SK-N-SH (cell line): ENCODE measurements at regions not wholly inside any gene's neighbourhood (a gene's known extent, or its start where the extent isn't known, plus 50 kb on each side); places are given as distances from the start of the nearest gene placed in this dataset.

ENCODE experiments used
- CTCF ChIA-PET: fragments of 300-600, 350-600 bp; formaldehyde crosslinking; extraction: SDS; loops from one replicate; lab custom pipeline; 2021; lab: Yijun Ruan, JAX
- POLR2A ChIA-PET: fragments of 350-600 bp; sonication (Branson Sonifier 250); formaldehyde crosslinking; extraction: SDS; loops from one replicate; lab custom pipeline; 2020; ENCODE audit warnings: antibody characterized with exemption, inconsistent platforms; lab: Yijun Ruan, JAX
- DNase-seq: peaks from one replicate; pipeline ENCODE4 v3.0.0; 2012
- H2AFZ ChIP-seq: fragments of 200-600 bp; sonication (generic); 2 replicates; pipeline ENCODE4 v1.8.1; 2016; ENCODE audit warnings: antibody characterized with exemption, mild to moderate bottlenecking, low read depth
- H3F3A ChIP-seq: fragments of 200-600 bp; sonication (generic); replicated peaks from 2 replicates; pipeline ENCODE3; 2016; ENCODE audit warnings: antibody characterized with exemption, mild to moderate bottlenecking; ENCODE audit not compliant: insufficient read depth
- H3K27ac ChIP-seq, 2 experiments: fragments of 200-500 bp in 1 of 2; fragments of 200-600 bp in 1 of 2; sonication (Bioruptor generic) in 1 of 2; sonication (generic), shearing (Covaris generic) in 1 of 2; 2 replicates each; pipeline versions ENCODE4 v1.5.1 to v1.6.1; 2014 to 2016; ENCODE audit warnings: low read depth in 2 of 2, inconsistent platforms in 1 of 2, low read length in 1 of 2, mild to moderate bottlenecking in 1 of 2, mixed read lengths in 1 of 2
- H3K27me3 ChIP-seq: fragments of 200-600 bp; sonication (generic), shearing (Covaris generic); 2 replicates; pipeline ENCODE4 v1.6.1; 2016; ENCODE audit warnings: mixed run types; ENCODE audit not compliant: insufficient read depth
- H3K36me3 ChIP-seq, 2 experiments: fragments of 200-500 bp in 1 of 2; fragments of 200-600 bp in 1 of 2; sonication (Bioruptor generic) in 1 of 2; sonication (generic) in 1 of 2; replicated peaks in 1 of 2; 2 replicates each; pipeline versions ENCODE3 to v1.5.1; 2014 to 2016; ENCODE audit warnings: low read length in 1 of 2, mild to moderate bottlenecking in 1 of 2; ENCODE audit not compliant: insufficient read depth in 2 of 2, control insufficient read depth in 1 of 2
- H3K4me1 ChIP-seq, 2 experiments: fragments of 200-500 bp in 1 of 2; fragments of 200-600 bp in 1 of 2; sonication (Bioruptor generic) in 1 of 2; sonication (generic), shearing (Covaris generic) in 1 of 2; 2 replicates each; pipeline versions ENCODE4 v1.5.1 to v1.6.1; 2014 to 2016; ENCODE audit warnings: low read depth in 1 of 2, low read length in 1 of 2, mixed run types in 1 of 2; ENCODE audit not compliant: insufficient read depth in 2 of 2, control insufficient read depth in 1 of 2
- H3K4me2 ChIP-seq: fragments of 200-600 bp; sonication (generic), shearing (Covaris generic); 2 replicates; pipeline ENCODE4 v1.6.1; 2017; ENCODE audit warnings: mixed run types
- H3K4me3 ChIP-seq, 2 experiments: fragments of 200-500 bp in 1 of 2; fragments of 200-600 bp in 1 of 2; sonication (Bioruptor generic) in 1 of 2; sonication (generic), shearing (Covaris generic) in 1 of 2; 2 replicates each; pipeline versions ENCODE4 v1.5.1 to v1.8.1; 2014 to 2016; ENCODE audit warnings: low read depth in 2 of 2, inconsistent platforms in 1 of 2, low read length in 1 of 2, mild to moderate bottlenecking in 1 of 2, mixed read lengths in 1 of 2, moderate library complexity in 1 of 2
- H3K79me2 ChIP-seq: fragments of 200-600 bp; sonication (generic); 2 replicates; pipeline ENCODE4 v1.8.1; 2017; ENCODE audit warnings: mild to moderate bottlenecking; ENCODE audit not compliant: insufficient read depth
- H3K9ac ChIP-seq: fragments of 200-600 bp; sonication (generic); 2 replicates; pipeline ENCODE4 v1.6.1; 2017; ENCODE audit warnings: mixed run types
- H3K9me2 ChIP-seq: fragments of 200-600 bp; sonication (generic); 2 replicates; pipeline ENCODE4 v1.6.1; 2017; ENCODE audit warnings: mixed run types
- H3K9me3 ChIP-seq: fragments of 200-600 bp; sonication (generic); 2 replicates; pipeline ENCODE4 v1.6.1; 2017; ENCODE audit warnings: mixed run types, mild to moderate bottlenecking, moderate library complexity
- H4K20me1 ChIP-seq: fragments of 200-600 bp; sonication (generic); 2 replicates; pipeline ENCODE4 v1.6.1; 2017; ENCODE audit warnings: mild to moderate bottlenecking, mixed run types; ENCODE audit not compliant: insufficient read depth
- CHD2 ChIP-seq: fragments of 150-350 bp; IDR thresholded peaks from 2 replicates; pipeline ENCODE4 v1.6.1; 2018; ENCODE audit warnings: low read length; ENCODE audit not compliant: partially characterized antibody
- ELF1 ChIP-seq: IDR thresholded peaks from 2 replicates; pipeline ENCODE4 v1.4.0; 2012
- FOSL2 ChIP-seq: IDR thresholded peaks from 2 replicates; pipeline ENCODE4 v1.4.0; 2012; ENCODE audit warnings: low read depth, mild to moderate bottlenecking, moderate library complexity, borderline replicate concordance
- FOXM1 ChIP-seq: IDR thresholded peaks from 2 replicates; pipeline ENCODE4 v1.4.0; 2012; ENCODE audit warnings: low read depth, mild to moderate bottlenecking
- GABPA ChIP-seq: IDR thresholded peaks from 2 replicates; pipeline ENCODE4 v1.4.0; 2012; ENCODE audit warnings: low read depth, mild to moderate bottlenecking
- IRF3 ChIP-seq: fragments of 150-350 bp; IDR thresholded peaks from 2 replicates; pipeline ENCODE4 v1.6.1; 2016; ENCODE audit warnings: mild to moderate bottlenecking, low read depth, low read length
- JUND ChIP-seq: IDR thresholded peaks from 2 replicates; pipeline ENCODE4 v1.4.0; 2012
- NFIC ChIP-seq: IDR thresholded peaks from 2 replicates; pipeline ENCODE4 v1.4.0; 2012; ENCODE audit warnings: borderline replicate concordance
- PBX3 ChIP-seq: IDR thresholded peaks from 2 replicates; pipeline ENCODE4; 2012
- RCOR1 ChIP-seq: fragments of 150-350 bp; IDR thresholded peaks from 2 replicates; pipeline ENCODE4 v1.6.1; 2017; ENCODE audit warnings: antibody characterized with exemption, low read length
- REST ChIP-seq: IDR thresholded peaks from 2 replicates; pipeline ENCODE4 v1.6.1; 2012; ENCODE audit warnings: mild to moderate bottlenecking, low read depth, low read length, moderate library complexity
- RFX5 ChIP-seq: IDR thresholded peaks from 2 replicates; pipeline ENCODE4 v1.6.1; 2012; ENCODE audit warnings: mild to moderate bottlenecking, improper control_type of control experiment, low read length
- RXRA ChIP-seq: IDR thresholded peaks from 2 replicates; pipeline ENCODE4 v1.4.0; 2012; ENCODE audit warnings: low read depth, mild to moderate bottlenecking, borderline replicate concordance
- SIN3A ChIP-seq: IDR thresholded peaks from 2 replicates; pipeline ENCODE4 v1.6.1; 2012; ENCODE audit warnings: low read depth, mild to moderate bottlenecking, low read length, moderate library complexity, borderline replicate concordance
- SMC3 ChIP-seq: IDR thresholded peaks from 2 replicates; pipeline ENCODE4 v1.6.1; 2012; ENCODE audit warnings: low read depth, low read length, improper control_type of control experiment
- TAF1 ChIP-seq: IDR thresholded peaks from 2 replicates; pipeline ENCODE4 v1.6.1; 2012; ENCODE audit warnings: low read depth, mild to moderate bottlenecking, low read length, moderate library complexity, borderline replicate concordance
- TEAD4 ChIP-seq: IDR thresholded peaks from 2 replicates; pipeline ENCODE4 v1.4.0; 2012; ENCODE audit warnings: mild to moderate bottlenecking, borderline replicate concordance; ENCODE audit not compliant: insufficient read depth
- USF2 ChIP-seq: fragments of 150-350 bp; IDR thresholded peaks from 2 replicates; pipeline ENCODE4 v1.6.1; 2017; ENCODE audit warnings: antibody characterized with exemption, low read length, low read depth, borderline replicate concordance
- YY1 ChIP-seq: IDR thresholded peaks from 2 replicates; pipeline ENCODE4 v1.4.0; 2012; ENCODE audit warnings: low read depth, mild to moderate bottlenecking
- ZBTB33 ChIP-seq: IDR thresholded peaks from 2 replicates; pipeline ENCODE4 v1.4.0; 2012; ENCODE audit warnings: low read depth, borderline replicate concordance
- WGBS: methylation state at CpG from one replicate; pipeline ENCODE4 v1.1.6; 2017; ENCODE audit warnings: low lambda C conversion rate; 5-methylcytosine and 5-hydroxymethylcytosine counted together

- TF ChIP-seq REST (no peak), ZBTB33 (no peak), SIN3A (no peak), GABPA (no peak), NFIC (no peak), YY1 (no peak), RXRA (no peak)
These were observed 104.2 kb upstream of the CLSTN2 start (continued) for GRCh38 chr3:139830817-139831216.

- ChIA-PET POLR2A (no interaction called here), CTCF (no interaction called here)
- Histone ChIP-seq H3K9me3 (no peaks in the 10 kb centered on the region), H3K27ac (no peak overlapping the region), H4K20me1 (no peaks in the 10 kb centered on the region), H3K4me1 (peaks cover 0 to 13% of the 10 kb centered on the region in 2 experiments; a peak in 1 of 4 replicates), H3F3A (no peaks in the 10 kb centered on the region), H3K27me3 (no peaks in the 10 kb centered on the region), H3K79me2 (no peaks in the 10 kb centered on the region), H2AFZ (no peak overlapping the region), H3K36me3 (no peaks in the 10 kb centered on the region), H3K4me2 (no peak overlapping the region), H3K9me2 (no peaks in the 10 kb centered on the region), H3K4me3 (no peak overlapping the region), H3K9ac (no peak overlapping the region)
- no peak for DNase-seq
- WGBS, result 13% methylated on average over 1 of the region's 1 CpG
- TF ChIP-seq IRF3 (no peak), RCOR1 (no peak), CHD2 (no peak), REST (no peak), NFIC (no peak), FOXM1 (no peak), JUND (no peak), ELF1 (no peak), USF2 (no peak), YY1 (no peak), SMC3 (no peak), TEAD4 (no peak), FOSL2 (no peak), TAF1 (no peak), PBX3 (no peak), RFX5 (no peak)
These were observed 107.2 kb upstream of the CLSTN2 start for GRCh38 chr3:139827833-139828232.
